ENCODE measurements at regions not wholly inside any gene's neighbourhood (a gene's known extent, or its start where the extent isn't known, plus 50 kb on each side); places are given as distances from the start of the nearest gene placed in this dataset.

- no peak overlapping the region for H3K27ac ChIP-seq (replicated peaks; ENCODE audit: low read length)
- no peak overlapping the region for H2BK5ac ChIP-seq (ENCODE audit: low read length)
- no peak overlapping the region for H3K4me3 ChIP-seq (ENCODE audit: low read length in 2 of 2)
- no peak overlapping the region for H3K18ac ChIP-seq (ENCODE audit: low read length)
- no peaks in the 10 kb centered on the region for H3K9me3 ChIP-seq (replicated peaks in 1 of 2; ENCODE audit: control insufficient read depth in 2 of 2, insufficient read depth in 1 of 2, low read depth in 1 of 2, low read length in 2 of 2)
- H4K91ac ChIP-seq (ENCODE audit: low read depth, low read length, poor library complexity) = no peak overlapping the region
- H3K27me3 ChIP-seq (ENCODE audit: control insufficient read depth in 3 of 3, insufficient read depth in 3 of 3, low read depth in 1 of 3, low read length in 3 of 3) = no peaks in the 10 kb centered on the region
- no peak overlapping the region for H3K14ac ChIP-seq (ENCODE audit: low read length)
- no peaks in the 10 kb centered on the region for H3K36me3 ChIP-seq (replicated peaks in 1 of 2; ENCODE audit: control insufficient read depth in 2 of 2, insufficient read depth in 2 of 2, low read length in 2 of 2)
- H3K4me2 ChIP-seq (ENCODE audit: insufficient read depth, low read length, poor library complexity, severe bottlenecking) = no peak overlapping the region
- H3K79me1 ChIP-seq (ENCODE audit: low read depth, low read length) = no peaks in the 10 kb centered on the region
- no peak overlapping the region for H2BK15ac ChIP-seq (ENCODE audit: low read length)
- no peak overlapping the region for H2BK12ac ChIP-seq (ENCODE audit: low read length)
- no peak overlapping the region for H3K4ac ChIP-seq (ENCODE audit: low read length)
- H2BK120ac ChIP-seq (ENCODE audit: low read depth, low read length) = no peak overlapping the region
- no CpG with 5 or more reads among the region's 1 CpG for WGBS, 2 donors (ENCODE audit: extremely low coverage in 2 of 2, insufficient read length in 2 of 2, insufficient replicate concordance in 1 of 2)
- no peak overlapping the region for H3K9ac ChIP-seq (ENCODE audit: low read depth, low read length, poor library complexity)
- no peak overlapping the region for H4K8ac ChIP-seq (ENCODE audit: low read depth, low read length)
- H3K4me1 ChIP-seq (ENCODE audit: control insufficient read depth in 2 of 2, insufficient read depth in 1 of 2, low read depth in 1 of 2, low read length in 2 of 2) = no peaks in the 10 kb centered on the region
- H2AFZ ChIP-seq (ENCODE audit: low read length) = no peak overlapping the region
- DNase-seq (ENCODE audit: low spot score) = no peak
- H3K23ac ChIP-seq (ENCODE audit: low read depth, low read length, poor library complexity) = no peak overlapping the region
- H2AK5ac ChIP-seq (ENCODE audit: low read depth, low read length) = no peak overlapping the region
Observed at GRCh38 chr3:75059120-75059519, 444.7 kb upstream of the CNTN3 start.

- H2BK5ac ChIP-seq (ENCODE audit: low read length) = no peak overlapping the region
- no peak overlapping the region for H3K23ac ChIP-seq (ENCODE audit: low read depth, low read length, poor library complexity)
- no peaks in the 10 kb centered on the region for H3K27me3 ChIP-seq (ENCODE audit: control insufficient read depth in 3 of 3, insufficient read depth in 3 of 3, low read depth in 1 of 3, low read length in 3 of 3)
- no peak overlapping the region for H3K4me2 ChIP-seq (ENCODE audit: insufficient read depth, low read length, poor library complexity, severe bottlenecking)
- no peak overlapping the region for H2AK5ac ChIP-seq (ENCODE audit: low read depth, low read length)
- H4K8ac ChIP-seq (ENCODE audit: low read depth, low read length) = no peak overlapping the region
- H2AFZ ChIP-seq (ENCODE audit: low read length) = no peak overlapping the region
- H2BK120ac ChIP-seq (ENCODE audit: low read depth, low read length) = no peak overlapping the region
- H3K9ac ChIP-seq (ENCODE audit: low read depth, low read length, poor library complexity) = no peak overlapping the region
- H3K9me3 ChIP-seq (replicated peaks in 1 of 2; ENCODE audit: control insufficient read depth in 2 of 2, insufficient read depth in 1 of 2, low read depth in 1 of 2, low read length in 2 of 2) = no peaks in the 10 kb centered on the region
- no peak for DNase-seq (ENCODE audit: low spot score)
- no peak overlapping the region for H3K27ac ChIP-seq (replicated peaks; ENCODE audit: low read length)
- no peak overlapping the region for H3K4me3 ChIP-seq (ENCODE audit: low read length in 2 of 2)
- no peaks in the 10 kb centered on the region for H3K79me1 ChIP-seq (ENCODE audit: low read depth, low read length)
- WGBS, 2 donors (ENCODE audit: extremely low coverage in 2 of 2, insufficient read length in 2 of 2, insufficient replicate concordance in 1 of 2) = no CpG with 5 or more reads among the region's 2 CpGs
- H3K4me1 ChIP-seq (ENCODE audit: control insufficient read depth in 2 of 2, insufficient read depth in 1 of 2, low read depth in 1 of 2, low read length in 2 of 2) = no peaks in the 10 kb centered on the region
- no peak overlapping the region for H2BK15ac ChIP-seq (ENCODE audit: low read length)
- no peak overlapping the region for H3K4ac ChIP-seq (ENCODE audit: low read length)
- no peaks in the 10 kb centered on the region for H3K36me3 ChIP-seq (replicated peaks in 1 of 2; ENCODE audit: control insufficient read depth in 2 of 2, insufficient read depth in 2 of 2, low read length in 2 of 2)
- no peak overlapping the region for H3K18ac ChIP-seq (ENCODE audit: low read length)
- no peak overlapping the region for H4K91ac ChIP-seq (ENCODE audit: low read depth, low read length, poor library complexity)
- H2BK12ac ChIP-seq (ENCODE audit: low read length) = no peak overlapping the region
- no peak overlapping the region for H3K14ac ChIP-seq (ENCODE audit: low read length)
Observed at GRCh38 chr3:75061806-75062205, 447.3 kb upstream of the CNTN3 start.

GRCh38 chr3:75075158-75075557 lies 460.7 kb upstream of the CNTN3 start:
- H2AK5ac ChIP-seq (ENCODE audit: low read depth, low read length) = no peak overlapping the region
- no peaks in the 10 kb centered on the region for H3K79me1 ChIP-seq (ENCODE audit: low read depth, low read length)
- H3K27ac ChIP-seq (replicated peaks; ENCODE audit: low read length) = no peak overlapping the region
- H3K18ac ChIP-seq (ENCODE audit: low read length) = no peak overlapping the region
- no peak overlapping the region for H3K14ac ChIP-seq (ENCODE audit: low read length)
- H3K9me3 ChIP-seq (replicated peaks in 1 of 2; ENCODE audit: control insufficient read depth in 2 of 2, insufficient read depth in 1 of 2, low read depth in 1 of 2, low read length in 2 of 2) = no peaks in the 10 kb centered on the region
- H3K9ac ChIP-seq (ENCODE audit: low read depth, low read length, poor library complexity) = no peak overlapping the region
- H3K27me3 ChIP-seq (ENCODE audit: control insufficient read depth in 3 of 3, insufficient read depth in 3 of 3, low read depth in 1 of 3, low read length in 3 of 3) = no peaks in the 10 kb centered on the region
- H4K8ac ChIP-seq (ENCODE audit: low read depth, low read length) = no peak overlapping the region
- H3K23ac ChIP-seq (ENCODE audit: low read depth, low read length, poor library complexity) = no peak overlapping the region
- H3K4me3 ChIP-seq (ENCODE audit: low read length in 2 of 2) = no peak overlapping the region
- no peak overlapping the region for H2AFZ ChIP-seq (ENCODE audit: low read length)
- WGBS, 2 donors (ENCODE audit: extremely low coverage in 2 of 2, insufficient read length in 2 of 2, insufficient replicate concordance in 1 of 2) = no CpG with 5 or more reads among the region's 1 CpG
- H3K4me1 ChIP-seq (ENCODE audit: control insufficient read depth in 2 of 2, insufficient read depth in 1 of 2, low read depth in 1 of 2, low read length in 2 of 2) = no peaks in the 10 kb centered on the region
- H2BK12ac ChIP-seq (ENCODE audit: low read length) = no peak overlapping the region
- H2BK15ac ChIP-seq (ENCODE audit: low read length) = no peak overlapping the region
- H4K91ac ChIP-seq (ENCODE audit: low read depth, low read length, poor library complexity) = no peak overlapping the region
- no peak overlapping the region for H2BK5ac ChIP-seq (ENCODE audit: low read length)
- DNase-seq (ENCODE audit: low spot score) = no peak
- no peak overlapping the region for H3K4ac ChIP-seq (ENCODE audit: low read length)
- no peak overlapping the region for H2BK120ac ChIP-seq (ENCODE audit: low read depth, low read length)
- H3K4me2 ChIP-seq (ENCODE audit: insufficient read depth, low read length, poor library complexity, severe bottlenecking) = no peak overlapping the region
- H3K36me3 ChIP-seq (replicated peaks in 1 of 2; ENCODE audit: control insufficient read depth in 2 of 2, insufficient read depth in 2 of 2, low read length in 2 of 2) = no peaks in the 10 kb centered on the region

GRCh38 chr3:75076481-75076880 lies 462.0 kb upstream of the CNTN3 start:
- no CpG with 5 or more reads among the region's 2 CpGs for WGBS, 2 donors (ENCODE audit: extremely low coverage in 2 of 2, insufficient read length in 2 of 2, insufficient replicate concordance in 1 of 2)
- Histone ChIP-seq H4K8ac (ENCODE audit: low read depth, low read length) (no peak overlapping the region), H2BK120ac (ENCODE audit: low read depth, low read length) (no peak overlapping the region), H3K18ac (ENCODE audit: low read length) (no peak overlapping the region), H2BK5ac (ENCODE audit: low read length) (no peak overlapping the region), H3K36me3 (replicated peaks in 1 of 2; ENCODE audit: control insufficient read depth in 2 of 2, insufficient read depth in 2 of 2, low read length in 2 of 2) (no peaks in the 10 kb centered on the region), H3K27me3 (ENCODE audit: control insufficient read depth in 3 of 3, insufficient read depth in 3 of 3, low read depth in 1 of 3, low read length in 3 of 3) (no peaks in the 10 kb centered on the region), H2BK15ac (ENCODE audit: low read length) (no peak overlapping the region), H2AK5ac (ENCODE audit: low read depth, low read length) (no peak overlapping the region), H2BK12ac (ENCODE audit: low read length) (no peak overlapping the region), H3K14ac (ENCODE audit: low read length) (no peak overlapping the region), H3K23ac (ENCODE audit: low read depth, low read length, poor library complexity) (no peak overlapping the region), H3K4ac (ENCODE audit: low read length) (no peak overlapping the region), H3K9me3 (replicated peaks in 1 of 2; ENCODE audit: control insufficient read depth in 2 of 2, insufficient read depth in 1 of 2, low read depth in 1 of 2, low read length in 2 of 2) (no peaks in the 10 kb centered on the region), H3K4me1 (ENCODE audit: control insufficient read depth in 2 of 2, insufficient read depth in 1 of 2, low read depth in 1 of 2, low read length in 2 of 2) (no peaks in the 10 kb centered on the region), H3K27ac (replicated peaks; ENCODE audit: low read length) (no peak overlapping the region), H4K91ac (ENCODE audit: low read depth, low read length, poor library complexity) (no peak overlapping the region), H2AFZ (ENCODE audit: low read length) (no peak overlapping the region), H3K4me3 (ENCODE audit: low read length in 2 of 2) (no peak overlapping the region), H3K79me1 (ENCODE audit: low read depth, low read length) (no peaks in the 10 kb centered on the region), H3K9ac (ENCODE audit: low read depth, low read length, poor library complexity) (no peak overlapping the region), H3K4me2 (ENCODE audit: insufficient read depth, low read length, poor library complexity, severe bottlenecking) (no peak overlapping the region)
- no peak for DNase-seq (ENCODE audit: low spot score)

Data from neuronal stem cell (in vitro differentiated cells).